Neuronal stem cell (in vitro differentiated cells): ENCODE measurements at regions not wholly inside any gene's neighbourhood (a gene's known extent, or its start where the extent isn't known, plus 50 kb on each side); places are given as distances from the start of the nearest gene placed in this dataset.

Experiments used
- DNase-seq: peaks from one replicate; pipeline ENCODE4 v3.0.0-alpha.2; 2013; ENCODE audit warnings: low spot score
- H2AFZ ChIP-seq: one replicate; pipeline ENCODE4 v1.6.1; 2013; ENCODE audit warnings: mild to moderate bottlenecking, low read length, inconsistent platforms
- H2AK5ac ChIP-seq: 2 replicates; pipeline ENCODE4 v1.6.1; 2013; ENCODE audit warnings: low read depth, mild to moderate bottlenecking, inconsistent platforms, low read length, moderate library complexity, mixed read lengths
- H2BK120ac ChIP-seq: 2 replicates; pipeline ENCODE4 v1.6.1; 2013; ENCODE audit warnings: low read depth, mild to moderate bottlenecking, inconsistent platforms, low read length, moderate library complexity, mixed read lengths
- H2BK12ac ChIP-seq: one replicate; pipeline ENCODE4 v1.6.1; 2013; ENCODE audit warnings: low read length, inconsistent platforms
- H2BK15ac ChIP-seq: 2 replicates; pipeline ENCODE4 v1.6.1; 2013; ENCODE audit warnings: mild to moderate bottlenecking, low read length, inconsistent platforms, mixed read lengths
- H2BK5ac ChIP-seq: one replicate; pipeline ENCODE4 v1.6.1; 2013; ENCODE audit warnings: inconsistent platforms, mild to moderate bottlenecking, low read length, moderate library complexity
- H3K14ac ChIP-seq: one replicate; pipeline ENCODE4 v1.6.1; 2013; ENCODE audit warnings: low read length, inconsistent platforms
- H3K18ac ChIP-seq: 2 replicates; pipeline ENCODE4 v1.6.1; 2013; ENCODE audit warnings: low read length, inconsistent platforms
- H3K23ac ChIP-seq: 2 replicates; pipeline ENCODE4 v1.6.1; 2013; ENCODE audit warnings: low read depth, mild to moderate bottlenecking, mixed read lengths, low read length, inconsistent platforms; ENCODE audit not compliant: poor library complexity
- H3K27ac ChIP-seq: replicated peaks from 3 replicates; pipeline ENCODE4 v1.5.1; 2013; ENCODE audit warnings: low read length, inconsistent platforms
- H3K27me3 ChIP-seq, 3 experiments: 2 replicates each; pipeline ENCODE4 v1.6.1; 2013; ENCODE audit warnings: low read length in 3 of 3, mild to moderate bottlenecking in 2 of 3, inconsistent platforms in 1 of 3, low read depth in 1 of 3, mixed read lengths in 1 of 3, moderate library complexity in 1 of 3; ENCODE audit not compliant: control insufficient read depth in 3 of 3, insufficient read depth in 3 of 3
- H3K36me3 ChIP-seq, 2 donors: replicated peaks in 1 of 2; 2 replicates each; pipeline ENCODE4 v1.6.1; 2013; ENCODE audit warnings: low read length in 2 of 2; ENCODE audit not compliant: control insufficient read depth in 2 of 2, insufficient read depth in 2 of 2
- H3K4ac ChIP-seq: 2 replicates; pipeline ENCODE4 v1.6.1; 2013; ENCODE audit warnings: inconsistent platforms, mild to moderate bottlenecking, low read length, moderate library complexity
- H3K4me1 ChIP-seq, 2 donors: 1 replicate in 1 of 2; 2 replicates in 1 of 2; pipeline ENCODE4 v1.6.1; 2013; ENCODE audit warnings: low read length in 2 of 2, low read depth in 1 of 2; ENCODE audit not compliant: control insufficient read depth in 2 of 2, insufficient read depth in 1 of 2
- H3K4me2 ChIP-seq: one replicate; pipeline ENCODE4 v1.6.1; 2013; ENCODE audit warnings: mild to moderate bottlenecking, low read length, inconsistent platforms; ENCODE audit not compliant: insufficient read depth, poor library complexity, severe bottlenecking
- H3K4me3 ChIP-seq, 2 donors: 2 replicates each; pipeline ENCODE4 v1.5.1; 2013; ENCODE audit warnings: low read length in 2 of 2, mild to moderate bottlenecking in 2 of 2, inconsistent platforms in 1 of 2, moderate library complexity in 1 of 2
- H3K79me1 ChIP-seq: one replicate; pipeline ENCODE4 v1.6.1; 2013; ENCODE audit warnings: low read depth, mild to moderate bottlenecking, inconsistent platforms, low read length, moderate library complexity
- H3K9ac ChIP-seq: one replicate; pipeline ENCODE4 v1.6.1; 2013; ENCODE audit warnings: mild to moderate bottlenecking, low read depth, low read length, inconsistent platforms; ENCODE audit not compliant: poor library complexity
- H3K9me3 ChIP-seq, 2 donors: replicated peaks in 1 of 2; 2 replicates each; pipeline versions ENCODE3 to v1.6.1; 2013; ENCODE audit warnings: low read length in 2 of 2, mild to moderate bottlenecking in 2 of 2, inconsistent platforms in 1 of 2, low read depth in 1 of 2, mixed read lengths in 1 of 2, moderate library complexity in 1 of 2; ENCODE audit not compliant: control insufficient read depth in 2 of 2, insufficient read depth in 1 of 2
- H4K8ac ChIP-seq: one replicate; pipeline ENCODE4 v1.6.1; 2013; ENCODE audit warnings: low read depth, mild to moderate bottlenecking, inconsistent platforms, low read length, moderate library complexity
- H4K91ac ChIP-seq: one replicate; pipeline ENCODE4 v1.6.1; 2013; ENCODE audit warnings: low read length, low read depth, mild to moderate bottlenecking, inconsistent platforms; ENCODE audit not compliant: poor library complexity
- WGBS, 2 donors: extraction: QIAGEN DNeasy Blood & Tissue Kit; methylation state at CpG; one replicate each; pipeline ENCODE4 v1.1.7; 2013; ENCODE audit warnings: missing lambda C conversion rate in 2 of 2, mixed read lengths in 1 of 2; ENCODE audit not compliant: insufficient read length in 2 of 2, insufficient replicate concordance in 1 of 2; ENCODE audit errors: extremely low coverage in 2 of 2; 5-methylcytosine and 5-hydroxymethylcytosine counted together

- H3K4ac ChIP-seq, result no peak overlapping the region
- no peak overlapping the region for H2BK15ac ChIP-seq
- H3K4me2 ChIP-seq, result no peak overlapping the region
- H2BK120ac ChIP-seq, result no peak overlapping the region
- H3K9ac ChIP-seq, result no peak overlapping the region
- no peak overlapping the region for H3K27ac ChIP-seq
- no peak overlapping the region for H3K14ac ChIP-seq
- peaks cover 0 to 26% of the 10 kb centered on the region in 2 donors for H3K9me3 ChIP-seq
- H2AK5ac ChIP-seq, result no peak overlapping the region
- H4K8ac ChIP-seq, result no peak overlapping the region
- no peak overlapping the region for H2BK5ac ChIP-seq
- H3K36me3 ChIP-seq, result no peaks in the 10 kb centered on the region
- H3K4me3 ChIP-seq, result no peak overlapping the region
- no peaks in the 10 kb centered on the region for H3K27me3 ChIP-seq
- H3K4me1 ChIP-seq, result no peaks in the 10 kb centered on the region
- H4K91ac ChIP-seq, result no peak overlapping the region
- DNase-seq, result no peak
- H2BK12ac ChIP-seq, result no peak overlapping the region
- H3K18ac ChIP-seq, result no peak overlapping the region
- WGBS, 2 donors, result no CpG with 5 or more reads among the region's 2 CpGs
- H3K79me1 ChIP-seq, result no peaks in the 10 kb centered on the region
- no peak overlapping the region for H2AFZ ChIP-seq
- no peak overlapping the region for H3K23ac ChIP-seq
Measured at GRCh38 chr6:147040121-147040910, 163.9 kb upstream of the STXBP5 start.

GRCh38 chr6:147042679-147043078 lies 161.5 kb upstream of the STXBP5 start:
- Histone ChIP-seq H2BK12ac (no peak overlapping the region), H3K27me3 (no peaks in the 10 kb centered on the region), H3K9ac (no peak overlapping the region), H3K4me3 (no peak overlapping the region), H3K18ac (no peak overlapping the region), H3K79me1 (no peaks in the 10 kb centered on the region), H3K27ac (no peak overlapping the region), H2AK5ac (no peak overlapping the region), H3K14ac (no peak overlapping the region), H3K23ac (no peak overlapping the region), H3K4me2 (no peak overlapping the region), H4K91ac (no peak overlapping the region), H3K36me3 (no peaks in the 10 kb centered on the region), H3K4ac (no peak overlapping the region), H3K4me1 (no peaks in the 10 kb centered on the region), H2AFZ (no peak overlapping the region), H2BK5ac (no peak overlapping the region), H2BK120ac (no peak overlapping the region), H3K9me3 (peaks cover 0 to 26% of the 10 kb centered on the region in 2 donors), H2BK15ac (no peak overlapping the region), H4K8ac (no peak overlapping the region)
- DNase-seq, result no peak
- no CpG with 5 or more reads among the region's 2 CpGs for whole genome bisulfite sequencing, 2 donors

GRCh38 chr6:147043994-147044477 lies 160.2 kb upstream of the STXBP5 start:
- no CpG with 5 or more reads among the region's 5 CpGs for WGBS, 2 donors
- no peak overlapping the region for H3K4me3 ChIP-seq
- no peak overlapping the region for H3K14ac ChIP-seq
- H3K9me3 ChIP-seq, result peaks cover 0 to 26% of the 10 kb centered on the region in 2 donors
- no peak overlapping the region for H2AK5ac ChIP-seq
- H4K91ac ChIP-seq, result no peak overlapping the region
- no peak overlapping the region for H2BK120ac ChIP-seq
- no peak overlapping the region for H3K9ac ChIP-seq
- H3K18ac ChIP-seq, result no peak overlapping the region
- no peaks in the 10 kb centered on the region for H3K79me1 ChIP-seq
- H2BK12ac ChIP-seq, result no peak overlapping the region
- H2AFZ ChIP-seq, result peak overlapping the region; percentile 41
- H4K8ac ChIP-seq, result no peak overlapping the region
- H2BK5ac ChIP-seq, result no peak overlapping the region
- no peak overlapping the region for H3K27ac ChIP-seq
- no peaks in the 10 kb centered on the region for H3K27me3 ChIP-seq
- no peak overlapping the region for H3K4ac ChIP-seq
- no peak for DNase-seq
- no peaks in the 10 kb centered on the region for H3K4me1 ChIP-seq
- no peak overlapping the region for H2BK15ac ChIP-seq
- no peaks in the 10 kb centered on the region for H3K36me3 ChIP-seq
- no peak overlapping the region for H3K23ac ChIP-seq
- no peak overlapping the region for H3K4me2 ChIP-seq

GRCh38 chr6:147046141-147046877 lies 157.9 kb upstream of the STXBP5 start:
- H2AK5ac ChIP-seq, result no peak overlapping the region
- H3K27ac ChIP-seq, result no peak overlapping the region
- no peaks in the 10 kb centered on the region for H3K36me3 ChIP-seq
- no CpG with 5 or more reads among the region's 4 CpGs for WGBS, 2 donors
- H3K4me2 ChIP-seq, result no peak overlapping the region
- H3K79me1 ChIP-seq, result no peaks in the 10 kb centered on the region
- H4K8ac ChIP-seq, result no peak overlapping the region
- peaks cover 0 to 26% of the 10 kb centered on the region in 2 donors for H3K9me3 ChIP-seq
- no peak overlapping the region for H3K14ac ChIP-seq
- no peak overlapping the region for H2AFZ ChIP-seq
- H3K18ac ChIP-seq, result no peak overlapping the region
- H3K4me1 ChIP-seq, result no peaks in the 10 kb centered on the region
- H3K23ac ChIP-seq, result no peak overlapping the region
- no peak overlapping the region for H3K4ac ChIP-seq
- H2BK5ac ChIP-seq, result no peak overlapping the region
- no peak for DNase-seq
- H3K4me3 ChIP-seq, result no peak overlapping the region
- H2BK15ac ChIP-seq, result no peak overlapping the region
- no peak overlapping the region for H4K91ac ChIP-seq
- H3K9ac ChIP-seq, result no peak overlapping the region
- no peaks in the 10 kb centered on the region for H3K27me3 ChIP-seq
- no peak overlapping the region for H2BK12ac ChIP-seq
- no peak overlapping the region for H2BK120ac ChIP-seq
